HuH-7 (cell line): ENCODE measurements at regions not wholly inside any gene's neighbourhood (a gene's known extent, or its start where the extent isn't known, plus 50 kb on each side); places are given as distances from the start of the nearest gene placed in this dataset.

ENCODE experiments used
- DNase-seq: peaks from one replicate; pipeline ENCODE4 v3.0.0; 2011; ENCODE audit warnings: low spot score

DNA sequence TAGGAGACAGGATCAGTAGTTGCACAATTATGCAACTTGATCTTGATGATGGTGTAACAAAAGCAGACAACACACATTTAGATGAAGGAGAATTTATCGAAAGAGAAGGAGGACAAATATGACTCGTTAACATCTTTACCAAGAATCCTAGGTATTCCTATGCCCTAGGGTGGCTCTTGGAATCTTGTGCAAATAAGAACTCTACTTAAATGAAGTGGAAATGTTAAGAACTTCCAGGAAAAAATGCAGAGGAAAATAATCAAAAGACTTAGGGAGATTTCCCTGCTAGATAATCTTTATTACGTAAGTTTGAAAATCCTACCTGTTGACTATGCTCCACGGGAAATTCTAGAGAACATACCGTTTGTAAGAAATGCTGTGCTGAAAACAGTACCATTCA lies 485.4 kb downstream of the POM121L12 start:
- DNase-seq: no peak

DNA sequence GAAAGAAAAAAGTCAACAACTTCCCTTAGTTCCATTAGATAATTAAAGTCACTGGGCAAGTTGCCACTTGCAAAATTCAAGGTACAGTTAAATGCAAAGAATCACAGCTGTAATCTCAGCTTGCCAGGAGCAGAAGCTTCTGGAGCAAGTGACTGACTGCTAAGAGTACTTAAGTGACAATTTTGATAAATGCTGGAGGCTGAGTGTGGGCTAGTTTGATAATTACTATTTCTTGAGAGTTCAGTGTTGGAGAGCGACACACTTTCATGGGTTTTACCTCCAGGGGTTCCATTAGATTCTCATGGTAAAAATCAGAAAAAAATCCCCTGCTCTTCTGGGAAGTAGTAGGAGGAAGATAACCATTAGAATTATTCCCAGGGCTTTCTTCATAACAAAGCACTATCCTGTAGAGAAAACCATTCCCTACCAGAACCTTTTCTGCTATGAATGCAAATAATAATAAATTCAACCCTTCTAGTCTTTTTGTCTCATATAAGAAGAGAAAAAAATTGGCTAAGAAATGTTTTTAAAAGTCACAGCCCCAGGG lies 486.3 kb downstream of the POM121L12 start:
- DNase-seq: no peak

DNA sequence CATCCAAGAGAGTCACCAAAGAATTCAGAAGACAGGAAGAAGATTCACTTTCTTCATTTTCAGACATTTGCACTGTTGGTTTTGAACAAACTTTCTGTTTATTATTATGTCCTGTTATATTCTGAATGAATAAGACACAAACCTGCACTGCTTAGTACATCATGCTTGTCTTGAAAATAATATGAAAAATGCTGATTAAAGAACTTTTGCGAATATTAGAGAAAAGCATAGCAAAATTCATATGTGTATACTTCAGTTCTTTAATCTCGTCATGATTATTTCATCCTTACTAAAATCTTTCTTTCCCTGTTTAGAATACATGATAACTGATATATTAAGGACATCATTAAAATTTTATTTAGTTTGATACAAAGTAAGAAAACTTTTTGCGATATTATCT lies 504.1 kb downstream of the POM121L12 start:
- DNase-seq: no peak

DNA sequence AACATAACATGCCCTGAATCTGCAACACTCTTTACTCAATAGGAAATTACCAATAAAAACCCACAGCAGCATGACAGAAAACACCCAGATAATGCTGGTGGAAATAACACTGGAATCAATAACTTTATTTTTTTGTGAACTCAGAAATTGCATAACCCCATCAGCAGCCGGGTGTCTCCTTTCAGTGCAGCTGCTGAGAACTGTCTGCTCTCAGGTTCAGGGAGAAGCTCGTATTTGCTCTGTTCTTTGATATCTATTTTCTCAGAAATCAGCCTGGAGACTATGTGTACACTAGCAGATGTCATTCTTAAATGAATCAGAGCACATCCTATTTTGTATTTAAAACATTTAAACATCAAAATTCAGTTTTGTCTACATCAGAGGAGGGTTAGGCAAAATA lies 506.0 kb downstream of the POM121L12 start:
- DNase-seq: no peak

DNA sequence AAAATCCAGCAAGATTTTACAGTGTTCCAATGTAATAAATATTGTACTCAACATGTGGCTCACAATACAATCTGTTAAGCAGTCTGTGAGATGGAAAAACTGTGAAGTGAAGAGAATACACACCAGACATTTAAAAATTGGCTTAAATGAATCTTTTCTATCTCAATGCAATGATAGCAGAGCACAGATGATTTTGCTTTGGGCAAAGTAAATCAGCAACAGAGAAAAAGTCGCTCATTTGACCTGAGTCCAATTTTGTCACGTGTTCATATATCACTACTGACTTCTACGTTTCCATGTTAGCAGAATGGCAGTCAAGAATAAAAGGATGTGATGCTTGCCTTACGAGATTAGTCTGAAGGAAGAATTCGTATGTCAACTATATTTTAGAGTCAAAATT lies 506.7 kb downstream of the POM121L12 start:
- DNase-seq: no peak
